Kasumi-1 (cell line): ENCODE measurements at regions not wholly inside any gene's neighbourhood (a gene's known extent, or its start where the extent isn't known, plus 50 kb on each side); places are given as distances from the start of the nearest gene placed in this dataset.

Experiments
- DNase-seq, 2 experiments: peaks; one replicate each; lab custom pipeline; 2025; lab: John Stamatoyannopoulos, UW

DNA sequence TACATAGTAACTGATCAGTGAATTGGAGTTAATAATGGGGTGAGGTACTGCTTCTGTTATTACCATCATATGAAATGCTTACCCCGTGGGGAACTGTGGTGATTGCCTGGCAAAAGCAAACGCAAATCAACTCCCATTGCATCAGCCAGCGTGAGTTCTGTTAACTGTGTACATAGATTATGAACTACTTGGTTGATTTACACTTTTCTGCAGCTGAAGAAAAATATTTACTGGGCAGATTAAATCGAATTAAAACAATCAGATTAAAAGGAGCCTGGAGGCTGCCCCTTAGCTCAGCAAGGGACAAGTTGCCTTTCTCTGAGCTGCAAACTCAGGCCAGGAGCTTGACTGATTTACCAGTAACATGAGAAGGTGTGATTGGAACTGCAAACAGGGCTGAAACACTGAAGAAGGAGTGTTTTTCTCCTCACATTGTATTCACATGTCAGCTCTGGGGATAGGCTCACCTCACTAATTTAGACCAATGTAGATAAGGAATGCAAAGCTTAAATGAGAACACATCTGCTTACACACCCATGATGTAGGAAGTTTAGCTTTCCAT, 220.1 kb downstream of the OSR1 start:
- DNase-seq = no peak

DNA sequence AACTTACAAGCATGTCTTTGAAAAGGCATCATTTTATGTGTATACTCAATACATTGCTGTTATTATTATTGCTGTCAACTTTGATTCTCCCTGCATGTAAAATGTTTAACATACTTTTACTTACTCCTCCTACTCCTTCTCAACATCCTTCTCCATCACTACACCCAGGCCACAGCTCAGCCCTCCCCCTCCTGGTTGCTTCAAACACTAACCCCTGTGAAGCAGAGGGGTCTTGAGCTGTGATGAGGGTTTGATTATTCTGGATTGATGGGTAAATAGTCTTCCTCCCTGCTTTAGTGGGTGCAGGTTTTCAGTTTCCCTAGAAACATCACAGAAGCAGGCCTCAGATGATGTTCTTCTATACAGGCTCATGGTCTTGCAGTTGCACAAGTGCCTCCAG, 221.0 kb downstream of the OSR1 start:
- DNase-seq = no peak

- no peak for DNase-seq
Observed at GRCh38 chr2:19132967-19133366, 225.5 kb downstream of the OSR1 start.

DNA sequence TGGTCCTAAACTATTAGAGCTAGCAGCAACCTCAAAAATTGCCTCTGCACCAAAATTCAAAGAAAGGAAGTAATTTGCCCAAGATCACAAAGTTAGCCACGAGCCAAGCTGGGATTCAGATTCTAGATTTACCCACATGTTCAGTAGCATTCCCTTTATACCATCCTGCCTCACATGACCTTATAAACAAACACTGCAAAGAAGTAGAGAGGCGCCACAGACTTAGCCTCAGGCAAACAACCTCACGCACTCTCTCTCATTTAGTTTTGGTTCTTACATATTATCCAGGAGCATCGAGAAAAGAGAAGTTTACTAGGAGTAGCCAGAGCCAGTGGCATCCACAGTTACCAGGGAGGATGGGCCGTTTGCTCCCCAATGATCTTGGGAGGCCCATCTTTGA, 226.6 kb downstream of the OSR1 start:
- DNase-seq = no peak

GRCh38 chr2:19128148-19128547, 230.3 kb downstream of the OSR1 start:
- no peak for DNase-seq

DNA sequence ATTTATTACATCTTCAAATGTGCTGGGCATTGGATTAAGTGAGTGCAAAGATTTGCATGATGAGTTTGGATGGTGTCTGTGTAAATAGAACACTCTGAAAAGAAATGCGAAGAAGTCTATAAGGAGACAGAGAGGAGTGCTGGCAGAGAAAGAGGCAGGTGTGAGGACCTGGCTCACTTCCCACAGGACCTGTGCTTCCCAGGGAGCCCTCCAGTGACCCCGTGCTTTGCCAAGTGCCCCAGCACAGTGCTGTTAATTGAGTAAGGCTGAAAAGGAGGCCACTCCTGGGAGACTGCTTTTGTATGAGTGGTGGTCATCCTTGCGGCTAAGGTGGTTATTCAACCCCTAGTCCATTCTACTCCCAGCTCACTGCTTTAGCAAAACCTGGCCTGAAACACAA, 230.8 kb downstream of the OSR1 start:
- DNase-seq = no peak

- no peak for DNase-seq
Observed at GRCh38 chr2:19125901-19126680, 232.3 kb downstream of the OSR1 start.

DNA sequence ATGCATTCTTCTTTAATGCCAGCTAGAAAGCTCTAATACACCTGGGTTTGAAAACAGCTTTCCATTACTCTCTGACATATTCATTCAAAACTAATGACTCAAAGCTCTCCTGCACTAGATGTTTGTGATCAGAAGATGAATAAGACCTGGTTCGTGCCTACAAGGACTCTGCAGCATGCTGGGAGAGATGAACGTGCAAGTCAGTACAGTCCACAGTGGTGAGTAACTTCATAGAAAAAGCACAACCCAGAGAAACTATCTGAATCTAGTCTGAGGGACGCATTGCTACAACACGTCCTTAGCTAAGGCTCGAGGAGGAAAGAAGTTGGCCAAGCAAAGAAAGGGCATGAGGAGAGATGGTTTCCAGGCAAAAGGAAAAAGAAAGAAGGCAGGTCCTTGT, 234.3 kb downstream of the OSR1 start:
- no peak for DNase-seq

GRCh38 chr2:19123556-19123955, 234.9 kb downstream of the OSR1 start:
- DNase-seq = no peak

DNA sequence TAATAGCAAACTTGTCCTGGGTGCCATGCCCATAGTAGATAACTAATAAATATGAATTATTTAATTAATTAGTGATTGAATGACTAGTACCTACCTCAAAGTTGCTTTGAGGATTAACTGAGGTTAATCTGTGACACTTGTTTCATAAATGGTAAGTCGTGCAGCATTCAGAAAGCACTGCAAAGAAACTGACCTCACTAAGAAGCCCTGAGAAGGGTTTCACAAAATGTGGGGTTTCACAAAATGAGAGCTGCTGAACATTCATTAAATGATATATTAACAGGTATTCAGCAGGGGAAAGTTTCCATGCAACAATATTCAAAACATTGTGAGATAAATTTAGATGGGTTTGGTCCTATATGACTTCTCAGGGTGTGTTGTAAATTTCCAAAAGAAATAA, 236.2 kb downstream of the OSR1 start:
- no peak for DNase-seq

GRCh38 chr2:19120941-19121750, 237.3 kb downstream of the OSR1 start:
- DNase-seq = peak; percentile 2 to 7

DNA sequence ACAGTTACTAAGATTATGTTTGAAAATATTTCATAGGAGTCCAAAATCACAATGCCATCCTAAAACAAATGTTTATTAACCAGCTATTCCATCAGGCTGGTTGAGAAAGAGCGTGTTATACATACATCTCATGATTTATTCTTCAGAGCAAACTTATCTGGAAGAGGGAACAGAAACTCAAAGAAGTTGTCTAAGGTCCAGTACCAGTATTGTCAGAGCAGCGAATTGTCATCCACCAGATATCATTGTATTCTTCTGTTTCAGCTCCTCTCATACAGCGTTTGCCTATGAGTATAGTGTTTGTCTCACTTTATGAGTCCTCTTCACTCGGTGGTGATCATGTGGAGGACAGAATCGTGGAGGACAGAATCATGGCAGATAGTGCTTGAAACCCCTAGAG, 238.2 kb downstream of the OSR1 start:
- no peak for DNase-seq

GRCh38 chr2:19119326-19120001, 239.0 kb downstream of the OSR1 start:
- DNase-seq = no peak

- DNase-seq = no peak
Observed at GRCh38 chr2:19116918-19117317, 241.5 kb downstream of the OSR1 start.

- no peak for DNase-seq
Observed at GRCh38 chr2:19114754-19115231, 243.6 kb downstream of the OSR1 start.

GRCh38 chr2:19114126-19114525, 244.3 kb downstream of the OSR1 start:
- DNase-seq = no peak

DNA sequence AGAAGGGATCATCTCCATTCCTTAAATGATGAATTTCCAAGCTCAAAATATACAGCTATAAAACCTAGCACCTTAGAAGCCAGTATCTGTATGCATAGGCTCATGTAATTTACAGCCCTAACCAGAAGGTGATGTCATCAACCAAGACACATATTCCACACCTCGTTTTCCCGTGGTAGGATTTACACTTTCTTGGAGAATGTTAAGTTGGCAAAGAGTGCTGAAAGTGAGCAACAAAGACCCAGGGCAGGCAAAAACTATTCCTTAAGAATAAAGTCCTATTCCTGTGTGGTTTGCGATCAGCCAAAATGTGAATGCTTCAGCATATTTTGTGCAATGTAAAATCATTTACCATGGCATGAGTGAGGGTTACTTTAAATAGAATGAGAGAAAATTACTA, 247.1 kb downstream of the OSR1 start:
- no peak for DNase-seq

DNA sequence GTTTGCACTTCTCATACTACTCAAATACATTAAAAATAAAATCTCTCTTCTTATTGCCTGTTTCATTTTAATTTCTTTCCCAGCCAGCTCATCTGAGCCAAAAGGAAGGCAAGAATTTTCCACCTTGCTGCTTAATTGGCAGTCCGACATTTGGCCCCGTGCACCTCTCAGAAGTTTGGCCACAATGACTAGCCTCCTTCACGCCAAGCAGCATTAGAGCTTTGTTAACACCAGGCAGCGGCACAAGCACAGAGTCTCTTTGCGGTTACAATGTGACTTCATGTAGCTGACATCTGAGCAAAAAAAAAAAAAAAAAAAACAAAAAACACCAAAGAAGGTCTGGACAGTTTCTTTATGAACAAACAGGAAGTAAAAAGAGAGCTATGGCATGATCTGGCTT, 248.9 kb downstream of the OSR1 start:
- DNase-seq = no peak

- no peak for DNase-seq
Observed at GRCh38 chr2:19106376-19106775, 252.0 kb downstream of the OSR1 start.

- DNase-seq = no peak
Observed at GRCh38 chr2:19104503-19104902, 253.9 kb downstream of the OSR1 start.

DNA sequence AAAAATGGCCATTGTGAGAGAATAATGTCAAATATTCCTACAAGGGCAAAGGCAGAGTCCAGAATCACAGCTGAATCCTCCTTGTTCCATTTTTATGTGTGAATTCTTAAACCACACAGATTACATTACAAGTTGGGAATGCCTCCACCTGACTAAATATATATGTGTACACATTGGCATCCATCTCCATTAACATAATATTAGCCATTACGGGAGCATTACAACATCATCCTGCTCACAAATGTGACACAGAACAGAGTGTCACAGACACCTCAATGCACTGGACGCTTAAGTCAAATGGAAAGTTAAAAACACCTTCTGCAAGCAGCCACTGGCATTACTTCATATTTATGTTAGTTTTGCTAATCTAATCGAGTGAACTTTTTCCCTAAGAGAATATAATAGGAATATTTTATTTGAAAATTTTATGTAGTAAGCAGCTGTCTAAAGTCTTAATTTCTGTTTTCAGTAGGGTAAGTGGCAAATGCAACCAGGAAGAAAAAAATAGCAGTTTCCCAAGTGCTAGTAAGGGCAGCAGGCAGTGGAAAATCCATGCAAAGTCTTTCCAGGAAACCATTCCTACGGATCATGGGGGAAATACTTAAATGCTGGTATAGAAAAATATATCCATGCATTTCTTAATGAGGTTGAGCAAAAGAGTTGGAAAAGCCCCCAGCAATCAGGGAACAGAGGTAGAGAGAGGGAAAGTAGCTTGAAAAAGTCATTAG, 255.6 kb downstream of the OSR1 start:
- no peak for DNase-seq

DNA sequence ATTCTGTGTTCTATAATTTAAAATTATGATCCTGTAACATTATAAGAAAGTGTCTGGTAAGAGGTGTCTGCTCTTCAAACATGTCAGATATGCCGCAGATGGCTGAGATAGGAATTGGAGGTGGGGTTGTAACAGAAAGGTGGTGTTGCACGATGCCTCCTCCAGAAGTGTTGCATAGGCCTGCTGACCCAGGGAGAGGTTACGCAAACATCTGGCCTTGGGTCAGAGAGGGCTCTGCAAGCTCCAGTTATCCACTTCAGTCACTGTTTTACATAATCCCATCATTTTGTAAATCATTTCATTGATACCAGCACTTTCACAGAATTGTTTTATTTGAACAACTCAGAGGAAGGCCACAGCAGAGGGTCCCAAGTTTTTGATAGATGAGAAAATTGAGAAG, 256.5 kb downstream of the OSR1 start:
- no peak for DNase-seq
